HCT116 (cell line): ENCODE measurements at regions not wholly inside any gene's neighbourhood (a gene's known extent, or its start where the extent isn't known, plus 50 kb on each side); places are given as distances from the start of the nearest gene placed in this dataset.

Experiments used
- ATAC-seq: fragments of 200-7000 bp; cut with Tn5 transposase; 2 replicates; pipeline ENCODE4 v1.9.1; 2020; ENCODE audit warnings: mild to moderate bottlenecking, moderate library complexity
- BruUV-seq: library from RNA; stranded (reverse); fragments of 400-500 nt; replicated peaks from 2 replicates; lab custom pipeline; 2021; lab: Mats Ljungman, UMichigan
- CTCF ChIA-PET: fragments of 300-600 bp; sonication (Branson Sonifier 250); formaldehyde crosslinking; loops from one replicate; lab custom pipeline; 2021; ENCODE audit warnings: antibody characterized with exemption; lab: Charles Lee
- POLR2A ChIA-PET: fragments of 300-600, 350-600 bp; sonication (Branson Sonifier 250); formaldehyde crosslinking; loops from one replicate; lab custom pipeline; 2021; ENCODE audit warnings: antibody characterized with exemption; lab: Charles Lee
- RAD21 ChIA-PET, 2 experiments: fragments of 300-600 bp; sonication (Branson Sonifier 250); formaldehyde crosslinking; loops; one replicate each; lab custom pipeline; 2023; ENCODE audit warnings: low total read pairs in 2 of 2; ENCODE audit not compliant: uncharacterized antibody in 2 of 2, unreplicated experiment in 2 of 2, low non-redundant PET in 1 of 2; lab: Charles Lee
- DNase-seq: peaks from one replicate; pipeline ENCODE4 v3.0.0-alpha.2; 2010; ENCODE audit warnings: low read depth, low spot score
- H2AFZ ChIP-seq: fragments of 200-600 bp; shearing (Covaris generic), sonication (generic); 2 replicates; pipeline ENCODE4 v1.6.1; 2017; ENCODE audit warnings: low read depth, mixed run types, mixed read lengths, antibody characterized with exemption, low read length; ENCODE audit not compliant: poor library complexity, severe bottlenecking
- H3K27ac ChIP-seq: 2 replicates; pipeline ENCODE4 v1.5.1; 2012; ENCODE audit warnings: low read depth, low read length
- H3K27me3 ChIP-seq: fragments of 200-600 bp; sonication (generic); 2 replicates; pipeline ENCODE4 v1.6.1; 2016; ENCODE audit warnings: mixed run types, low read length, mixed read lengths; ENCODE audit not compliant: insufficient read depth
- H3K36me3 ChIP-seq, 2 experiments: fragments of 200-500 bp in 1 of 2; fragments of 200-600 bp in 1 of 2; sonication (Bioruptor generic) in 1 of 2; sonication (generic) in 1 of 2; 2 replicates each; pipeline versions ENCODE4 v1.5.1 to v1.6.1; 2014 to 2016; ENCODE audit warnings: low read length in 2 of 2, inconsistent platforms in 1 of 2, mixed read lengths in 1 of 2, mixed run types in 1 of 2; ENCODE audit not compliant: insufficient read depth in 2 of 2, control insufficient read depth in 1 of 2
- H3K4me1 ChIP-seq, 2 experiments: fragments of 200-600 bp in 1 of 2; sonication (generic) in 1 of 2; 2 replicates each; pipeline versions ENCODE4 v1.5.1 to v1.6.1; 2012 to 2017; ENCODE audit warnings: low read length in 2 of 2, inconsistent platforms in 1 of 2, mild to moderate bottlenecking in 1 of 2, mixed read lengths in 1 of 2, mixed run types in 1 of 2, moderate library complexity in 1 of 2; ENCODE audit not compliant: insufficient read depth in 2 of 2, control insufficient read depth in 1 of 2
- H3K4me2 ChIP-seq: fragments of 200-600 bp; sonication (generic); 2 replicates; pipeline ENCODE4 v1.6.1; 2017; ENCODE audit warnings: mixed run types, low read length, mixed read lengths
- H3K4me3 ChIP-seq, 2 experiments: fragments of 200-600 bp in 1 of 2; sonication (generic) in 1 of 2; replicated peaks in 1 of 2; 2 replicates each; pipeline ENCODE4 v1.5.1; 2011 to 2016; ENCODE audit warnings: low read length in 2 of 2, control low read depth in 1 of 2, low read depth in 1 of 2, mild to moderate bottlenecking in 1 of 2, mixed read lengths in 1 of 2, mixed run types in 1 of 2
- H3K79me2 ChIP-seq: fragments of 200-600 bp; sonication (generic); 2 replicates; pipeline ENCODE4 v1.6.1; 2017; ENCODE audit warnings: mild to moderate bottlenecking, mixed run types, low read length, moderate library complexity, mixed read lengths; ENCODE audit not compliant: insufficient read depth
- H3K9ac ChIP-seq: fragments of 200-600 bp; sonication (generic); 2 replicates; pipeline ENCODE4 v1.6.1; 2016; ENCODE audit warnings: low read length, mixed read lengths
- H3K9me2 ChIP-seq: fragments of 200-600 bp; sonication (generic), shearing (Covaris generic); 2 replicates; pipeline ENCODE4 v1.6.1; 2017; ENCODE audit warnings: mixed run types, mild to moderate bottlenecking, moderate library complexity; ENCODE audit not compliant: insufficient read depth
- H3K9me3 ChIP-seq, 2 experiments: fragments of 200-500 bp in 1 of 2; fragments of 200-600 bp in 1 of 2; sonication (Bioruptor generic) in 1 of 2; sonication (generic) in 1 of 2; 2 replicates each; pipeline ENCODE4 v1.6.1; 2014 to 2017; ENCODE audit warnings: low read length in 2 of 2, mixed read lengths in 2 of 2, inconsistent platforms in 1 of 2, low read depth in 1 of 2, mild to moderate bottlenecking in 1 of 2, mixed run types in 1 of 2, moderate library complexity in 1 of 2; ENCODE audit not compliant: control insufficient read depth in 1 of 2, insufficient read depth in 1 of 2
- H4K20me1 ChIP-seq: fragments of 200-600 bp; sonication (generic), shearing (Covaris generic); 2 replicates; pipeline ENCODE4 v1.6.1; 2017; ENCODE audit warnings: mixed run types, mild to moderate bottlenecking, moderate library complexity; ENCODE audit not compliant: insufficient read depth
- CBX3 ChIP-seq: IDR thresholded peaks from 2 replicates; pipeline ENCODE4 v1.6.1; 2012; ENCODE audit warnings: low read depth
- CTCF ChIP-seq, 3 experiments: fragments of 200-600 bp in 1 of 3; sonication (generic) in 1 of 3; IDR thresholded peaks in 2 of 3; conservative IDR thresholded peaks in 1 of 3; 2 replicates each; pipeline ENCODE4 v1.5.1; 2012 to 2017; ENCODE audit warnings: low read depth in 2 of 3, low read length in 2 of 3, antibody characterized with exemption in 1 of 3, borderline replicate concordance in 1 of 3, control low read depth in 1 of 3, mild to moderate bottlenecking in 1 of 3, mixed read lengths in 1 of 3, mixed run types in 1 of 3, moderate library complexity in 1 of 3; ENCODE audit not compliant: insufficient read depth in 1 of 3
- EZH2phosphoT487 ChIP-seq: fragments of 200-600 bp; IDR thresholded peaks from 2 replicates; pipeline ENCODE4 v1.6.1; 2018; ENCODE audit warnings: antibody characterized with exemption, borderline replicate concordance
- FOSL1 ChIP-seq: IDR thresholded peaks from 2 replicates; pipeline ENCODE4 v1.6.1; 2012; ENCODE audit warnings: low read depth
- REST ChIP-seq: IDR thresholded peaks from 2 replicates; pipeline ENCODE4 v1.6.1; 2012; ENCODE audit warnings: low read depth
- SP1 ChIP-seq: IDR thresholded peaks from 2 replicates; pipeline ENCODE4 v1.6.1; 2012; ENCODE audit warnings: low read depth
- SRF ChIP-seq: IDR thresholded peaks from 2 replicates; pipeline ENCODE4 v1.6.1; 2012; ENCODE audit warnings: low read depth
- TCF7L2 ChIP-seq: IDR thresholded peaks from 2 replicates; pipeline ENCODE4 v1.7.0; 2011; ENCODE audit warnings: borderline replicate concordance, inconsistent platforms; ENCODE audit not compliant: insufficient read depth, insufficient read length; ENCODE audit errors: extremely low read depth
- YY1 ChIP-seq: IDR thresholded peaks from 2 replicates; pipeline ENCODE4 v1.6.1; 2011; ENCODE audit warnings: low read length, low read depth, moderate library complexity, mild to moderate bottlenecking; ENCODE audit not compliant: insufficient replicate concordance; ENCODE audit errors: extremely low read depth
- ZNF274 ChIP-seq: fragments of 200-500 bp; sonication (Bioruptor generic); IDR thresholded peaks from 2 replicates; pipeline ENCODE4 v1.6.1; 2014; ENCODE audit warnings: mild to moderate bottlenecking, low read depth, low read length, inconsistent platforms
- intact Hi-C: fragments of 100-400 bp; cut with micrococcal nuclease; formaldehyde crosslinking; loops from 2 replicates; pipeline ENCODE4 v1.10.0; 2022

- Histone ChIP-seq H3K27me3 (no peaks in the 10 kb centered on the region), H3K9me3 (no peaks in the 10 kb centered on the region), H3K4me2 (no peak overlapping the region), H4K20me1 (no peaks in the 10 kb centered on the region), H3K9ac (no peak overlapping the region), H3K36me3 (peaks cover 0 to 7% of the 10 kb centered on the region in 2 experiments; a peak in 1 of 4 replicates), H3K27ac (no peak overlapping the region), H3K4me1 (no peaks in the 10 kb centered on the region), H2AFZ (no peak overlapping the region), H3K79me2 (no peaks in the 10 kb centered on the region), H3K4me3 (no peak overlapping the region), H3K9me2 (no peaks in the 10 kb centered on the region)
- no TSS peak for BruUV-seq
- ChIA-PET POLR2A (no interaction called here), CTCF (no interaction called here), RAD21 (no interaction called here)
- intact Hi-C loops: no loop called here
- no peak for TF ChIP-seq FOSL1
- no peak for ATAC-seq
- DNase-seq: no peak
Measured at GRCh38 chr10:65620404-65621048, 1305.3 kb upstream of the LRRTM3 start.

- no peaks in the 10 kb centered on the region for H3K4me1 ChIP-seq
- no peaks in the 10 kb centered on the region for H3K27me3 ChIP-seq
- BruUV-seq: no TSS peak
- H3K36me3 ChIP-seq: no peaks in the 10 kb centered on the region
- no peak overlapping the region for H3K4me3 ChIP-seq
- TF ChIP-seq YY1 (no peak), TCF7L2 (no peak), SP1 (no peak), REST (no peak), CTCF (IDR thresholded peaks at IDR 0.05 in 2 of 3, conservative IDR thresholded peaks at IDR 0.05 in 1 of 3; ENCODE audit: borderline replicate concordance in 1 of 3, insufficient read depth in 1 of 3, low read depth in 2 of 3, low read length in 2 of 3) (no peak), SRF (no peak), ZNF274 (no peak), EZH2phosphoT487 (no peak), CBX3 (no peak)
- no peak for DNase-seq
- H3K9ac ChIP-seq: no peak overlapping the region
- H3K27ac ChIP-seq: no peak overlapping the region
- ATAC-seq: no peak
- intact Hi-C loops: no loop called here
- H3K9me2 ChIP-seq: no peaks in the 10 kb centered on the region
- ChIA-PET POLR2A (no interaction called here), RAD21 (no interaction called here), CTCF (no interaction called here)
- H2AFZ ChIP-seq: no peak overlapping the region
- no peaks in the 10 kb centered on the region for H3K79me2 ChIP-seq
- no peaks in the 10 kb centered on the region for H3K9me3 ChIP-seq
- no peak overlapping the region for H3K4me2 ChIP-seq
- H4K20me1 ChIP-seq: no peaks in the 10 kb centered on the region
Measured at GRCh38 chr10:65622608-65623007, 1303.2 kb upstream of the LRRTM3 start.
